ENCODE measurements at regions not wholly inside any gene's neighbourhood (a gene's known extent, or its start where the extent isn't known, plus 50 kb on each side); places are given as distances from the start of the nearest gene placed in this dataset.

- no peak for TF ChIP-seq POLR2AphosphoS5 (IDR thresholded peaks at IDR 0.05)
- no peak for TF ChIP-seq CTCF (IDR thresholded peaks at IDR 0.05; ENCODE audit: poor library complexity, severe bottlenecking)
Measured at GRCh38 chr1:200329208-200329882, 80.5 kb downstream of the ZNF281 start.

Measured in neural cell (in vitro differentiated cells).